K562 (cell line): ENCODE measurements at regions not wholly inside any gene's neighbourhood (a gene's known extent, or its start where the extent isn't known, plus 50 kb on each side); places are given as distances from the start of the nearest gene placed in this dataset.

Experiments
- ATAC-seq: fragments of 200-7000 bp; cut with Tn5 transposase; 3 replicates; pipeline ENCODE4 v1.9.1; 2020; ENCODE audit warnings: moderate library complexity
- BruUV-seq: library from RNA; stranded (reverse); fragments of 400-500 nt; replicated peaks from 2 replicates; lab custom pipeline; 2021; lab: Mats Ljungman, UMichigan
- CTCF ChIA-PET: fragments of 300-600 bp; formaldehyde crosslinking; extraction: SDS; loops from one replicate; lab custom pipeline; 2021; ENCODE audit warnings: low intra/inter-chr PET ratio; lab: Yijun Ruan, JAX
- POLR2A ChIA-PET: fragments of 300-600, 350-650 bp; sonication (Branson Sonifier 250); formaldehyde crosslinking; extraction: SDS; loops from one replicate; lab custom pipeline; 2021; ENCODE audit warnings: antibody characterized with exemption, inconsistent platforms; lab: Yijun Ruan, JAX
- DNase-seq, 4 experiments: peaks; one replicate each; pipeline versions ENCODE4 v3.0.0 to v3.0.0-alpha.2; 2011 to 2018; ENCODE audit warnings: low spot score in 3 of 4, mixed read lengths in 3 of 4; ENCODE audit errors: extremely low read depth in 1 of 4
- FAIRE-seq: peaks from 2 replicates; lab custom pipeline; 2011; peaks lifted over from hg19 to GRCh38; lab: Jason Lieb, UNC
- H2AFZ ChIP-seq: 2 replicates; pipeline ENCODE4 v1.6.0; 2011; ENCODE audit warnings: low read depth, low read length, control low read depth, inconsistent platforms
- H3K27ac ChIP-seq: fragments of 200-600 bp; 3 replicates; pipeline ENCODE4 v1.8.0; 2011; ENCODE audit warnings: low read depth, mild to moderate bottlenecking, control low read depth, inconsistent platforms, low read length, moderate library complexity, mixed read lengths; ENCODE audit errors: extremely low read depth
- H3K27me3 ChIP-seq, 2 experiments: fragments of 300-600 bp in 1 of 2; 2 replicates in 1 of 2; 3 replicates in 1 of 2; pipeline versions ENCODE4 v1.6.0 to v1.8.0; 2011; ENCODE audit warnings: inconsistent platforms in 2 of 2, low read length in 2 of 2, mild to moderate bottlenecking in 1 of 2, mixed read lengths in 1 of 2, moderate library complexity in 1 of 2; ENCODE audit not compliant: control insufficient read depth in 2 of 2, insufficient read depth in 2 of 2
- H3K36me3 ChIP-seq: fragments of 300-600 bp; 3 replicates; pipeline ENCODE4 v1.8.0; 2011; ENCODE audit warnings: mild to moderate bottlenecking, low read length, inconsistent platforms; ENCODE audit not compliant: control insufficient read depth, insufficient read depth
- H3K4me1 ChIP-seq, 2 experiments: fragments of 200-600 bp in 1 of 2; replicated peaks in 1 of 2; 2 replicates in 1 of 2; 3 replicates in 1 of 2; pipeline versions ENCODE4 v1.5.1 to v1.8.0; 2011; ENCODE audit warnings: inconsistent platforms in 2 of 2, low read length in 2 of 2, mild to moderate bottlenecking in 1 of 2, mixed read lengths in 1 of 2, moderate library complexity in 1 of 2; ENCODE audit not compliant: control insufficient read depth in 2 of 2, insufficient read depth in 2 of 2
- H3K4me2 ChIP-seq: 2 replicates; pipeline ENCODE4 v1.6.1; 2011; ENCODE audit warnings: low read length, control low read depth, inconsistent platforms, mixed read lengths; ENCODE audit not compliant: insufficient read depth
- H3K4me3 ChIP-seq: fragments of 200-600 bp; sonication (generic), shearing (Covaris generic); 2 replicates; pipeline ENCODE4 v1.5.1; 2016; ENCODE audit warnings: control low read depth, inconsistent platforms
- H3K79me2 ChIP-seq: fragments of 200-600 bp; 3 replicates; pipeline ENCODE4 v1.8.0; 2011; ENCODE audit warnings: low read length, inconsistent platforms; ENCODE audit not compliant: control insufficient read depth, insufficient read depth
- H3K9ac ChIP-seq, 2 experiments: 2 replicates each; pipeline versions ENCODE4 v1.6.0 to v1.6.1; 2011; ENCODE audit warnings: low read depth in 2 of 2, low read length in 2 of 2, control low read depth in 1 of 2, inconsistent platforms in 1 of 2, mild to moderate bottlenecking in 1 of 2, mixed read lengths in 1 of 2; ENCODE audit not compliant: insufficient read depth in 1 of 2
- H3K9me1 ChIP-seq: one replicate; pipeline ENCODE4 v1.6.0; 2011; ENCODE audit warnings: inconsistent platforms, mild to moderate bottlenecking, low read length, moderate library complexity; ENCODE audit not compliant: control insufficient read depth, insufficient read depth
- H3K9me3 ChIP-seq: replicated peaks from 2 replicates; pipeline ENCODE4 v1.5.1; 2011; ENCODE audit warnings: low read depth, low read length, inconsistent platforms; ENCODE audit not compliant: control insufficient read depth, insufficient read depth
- H4K20me1 ChIP-seq: replicated peaks from 2 replicates; pipeline ENCODE4 v1.6.1; 2011; ENCODE audit warnings: low read length, inconsistent platforms, mixed read lengths; ENCODE audit not compliant: control insufficient read depth, insufficient read depth
- CTCFL ChIP-seq: IDR thresholded peaks from 2 replicates; pipeline ENCODE4 v1.6.1; 2011; ENCODE audit warnings: borderline replicate concordance, low read depth, mild to moderate bottlenecking, moderate library complexity, low read length; ENCODE audit not compliant: insufficient read depth, poor library complexity, severe bottlenecking
- ELF2 ChIP-seq: fragments of 250-450 bp; sonication (Bioruptor Pico); IDR thresholded peaks from 2 replicates; pipeline ENCODE4 v1.5.0; 2021; ENCODE audit warnings: mild to moderate bottlenecking
- HDAC6 ChIP-seq: IDR thresholded peaks from 2 replicates; pipeline ENCODE4 v1.6.1; 2012; ENCODE audit warnings: low read depth, mild to moderate bottlenecking, control low read depth, inconsistent platforms, low read length, moderate library complexity
- HMBOX1 ChIP-seq: sonication (generic); IDR thresholded peaks from 2 replicates; pipeline ENCODE4 v1.6.1; 2016
- THAP12 ChIP-seq: fragments of 250-450 bp; sonication (Bioruptor Pico); IDR thresholded peaks from 2 replicates; pipeline ENCODE4 v1.9.0; 2021; ENCODE audit warnings: mild to moderate bottlenecking, inconsistent platforms
- ZBTB9 ChIP-seq: fragments of 450-650 bp; formaldehyde crosslinking; IDR thresholded peaks from 2 replicates; pipeline ENCODE4 v1.4.0; 2020; ENCODE audit warnings: mild to moderate bottlenecking, moderate library complexity
- ZKSCAN3 ChIP-seq: fragments of 250-450 bp; sonication (Bioruptor Pico); IDR thresholded peaks from 2 replicates; pipeline ENCODE4 v1.4.0; 2020
- ZNF143 ChIP-seq: sonication (generic); formaldehyde crosslinking; IDR thresholded peaks from 2 replicates; pipeline ENCODE4 v1.9.0; 2022; ENCODE audit warnings: mild to moderate bottlenecking, missing genetic modification reagents
- WGBS: fragments of 100-300 bp; shearing (Covaris generic); methylation state at CpG from one replicate; pipeline ENCODE4 v1.1.6; 2016; ENCODE audit warnings: low coverage, mixed read lengths; ENCODE audit not compliant: insufficient coverage; ENCODE audit errors: missing lambda C conversion rate; 5-methylcytosine and 5-hydroxymethylcytosine counted together
- in situ Hi-C: fragments of 300-500 bp; cut with MboI; formaldehyde crosslinking; loops from 4 replicates; pipeline ENCODE4 v1.15.0; 2018; ENCODE audit warnings: inconsistent platforms, mixed read lengths
- intact Hi-C: fragments of 100-400 bp; cut with micrococcal nuclease; formaldehyde crosslinking; loops from 2 replicates; pipeline ENCODE4 v1.14.2; 2022

- H3K4me2 ChIP-seq = no peak overlapping the region
- no peaks in the 10 kb centered on the region for H3K9me3 ChIP-seq
- POLR2A ChIA-PET = no interaction called here
- no peak overlapping the region for H3K27ac ChIP-seq
- no peaks in the 10 kb centered on the region for H3K27me3 ChIP-seq
- CTCF ChIA-PET = no interaction called here
- FAIRE-seq (no peak), ATAC-seq (no peak), DNase-seq (no peak)
- H3K9ac ChIP-seq = no peak overlapping the region
- in situ Hi-C loops = no loop called here
- intact Hi-C loops = no loop called here
- H3K79me2 ChIP-seq = no peaks in the 10 kb centered on the region
- H3K4me3 ChIP-seq = no peak overlapping the region
- H3K4me1 ChIP-seq = no peaks in the 10 kb centered on the region
- TF ChIP-seq CTCFL = no peak
- no peak for TF ChIP-seq ELF2 (CRISPR knock-in tag)
- no peak for TF ChIP-seq ZKSCAN3 (CRISPR knock-in tag)
- TF ChIP-seq HDAC6 = no peak
- TF ChIP-seq HMBOX1 = no peak
- no peak for TF ChIP-seq ZNF143 (CRISPR knock-in tag)
- TF ChIP-seq ZBTB9 (CRISPR knock-in tag) = no peak
- no peak for TF ChIP-seq THAP12 (CRISPR knock-in tag)
- WGBS = 6% methylated on average over 2 of the region's 3 CpGs
- no peaks in the 10 kb centered on the region for H3K36me3 ChIP-seq
- H4K20me1 ChIP-seq = no peaks in the 10 kb centered on the region
- H2AFZ ChIP-seq = no peak overlapping the region
- H3K9me1 ChIP-seq = no peaks in the 10 kb centered on the region
- BruUV-seq = no TSS peak
These were observed 356.6 kb downstream of the EFNB2 start for GRCh38 chr13:106178816-106179215.
